SK-N-SH (cell line): ENCODE measurements at regions not wholly inside any gene's neighbourhood (a gene's known extent, or its start where the extent isn't known, plus 50 kb on each side); places are given as distances from the start of the nearest gene placed in this dataset.

Experiments
- CTCF ChIA-PET: fragments of 300-600, 350-600 bp; formaldehyde crosslinking; extraction: SDS; loops from one replicate; lab custom pipeline; 2021; lab: Yijun Ruan, JAX
- POLR2A ChIA-PET: fragments of 350-600 bp; sonication (Branson Sonifier 250); formaldehyde crosslinking; extraction: SDS; loops from one replicate; lab custom pipeline; 2020; ENCODE audit warnings: antibody characterized with exemption, inconsistent platforms; lab: Yijun Ruan, JAX
- DNase-seq: peaks from one replicate; pipeline ENCODE4 v3.0.0; 2012
- H2AFZ ChIP-seq: fragments of 200-600 bp; sonication (generic); 2 replicates; pipeline ENCODE4 v1.8.1; 2016; ENCODE audit warnings: antibody characterized with exemption, mild to moderate bottlenecking, low read depth
- H3F3A ChIP-seq: fragments of 200-600 bp; sonication (generic); replicated peaks from 2 replicates; pipeline ENCODE3; 2016; ENCODE audit warnings: antibody characterized with exemption, mild to moderate bottlenecking; ENCODE audit not compliant: insufficient read depth
- H3K27ac ChIP-seq, 2 experiments: fragments of 200-500 bp in 1 of 2; fragments of 200-600 bp in 1 of 2; sonication (Bioruptor generic) in 1 of 2; sonication (generic), shearing (Covaris generic) in 1 of 2; 2 replicates each; pipeline versions ENCODE4 v1.5.1 to v1.6.1; 2014 to 2016; ENCODE audit warnings: low read depth in 2 of 2, inconsistent platforms in 1 of 2, low read length in 1 of 2, mild to moderate bottlenecking in 1 of 2, mixed read lengths in 1 of 2
- H3K27me3 ChIP-seq: fragments of 200-600 bp; sonication (generic), shearing (Covaris generic); 2 replicates; pipeline ENCODE4 v1.6.1; 2016; ENCODE audit warnings: mixed run types; ENCODE audit not compliant: insufficient read depth
- H3K36me3 ChIP-seq, 2 experiments: fragments of 200-500 bp in 1 of 2; fragments of 200-600 bp in 1 of 2; sonication (Bioruptor generic) in 1 of 2; sonication (generic) in 1 of 2; replicated peaks in 1 of 2; 2 replicates each; pipeline versions ENCODE3 to v1.5.1; 2014 to 2016; ENCODE audit warnings: low read length in 1 of 2, mild to moderate bottlenecking in 1 of 2; ENCODE audit not compliant: insufficient read depth in 2 of 2, control insufficient read depth in 1 of 2
- H3K4me1 ChIP-seq, 2 experiments: fragments of 200-500 bp in 1 of 2; fragments of 200-600 bp in 1 of 2; sonication (Bioruptor generic) in 1 of 2; sonication (generic), shearing (Covaris generic) in 1 of 2; 2 replicates each; pipeline versions ENCODE4 v1.5.1 to v1.6.1; 2014 to 2016; ENCODE audit warnings: low read depth in 1 of 2, low read length in 1 of 2, mixed run types in 1 of 2; ENCODE audit not compliant: insufficient read depth in 2 of 2, control insufficient read depth in 1 of 2
- H3K4me2 ChIP-seq: fragments of 200-600 bp; sonication (generic), shearing (Covaris generic); 2 replicates; pipeline ENCODE4 v1.6.1; 2017; ENCODE audit warnings: mixed run types
- H3K4me3 ChIP-seq, 2 experiments: fragments of 200-500 bp in 1 of 2; fragments of 200-600 bp in 1 of 2; sonication (Bioruptor generic) in 1 of 2; sonication (generic), shearing (Covaris generic) in 1 of 2; 2 replicates each; pipeline versions ENCODE4 v1.5.1 to v1.8.1; 2014 to 2016; ENCODE audit warnings: low read depth in 2 of 2, inconsistent platforms in 1 of 2, low read length in 1 of 2, mild to moderate bottlenecking in 1 of 2, mixed read lengths in 1 of 2, moderate library complexity in 1 of 2
- H3K79me2 ChIP-seq: fragments of 200-600 bp; sonication (generic); 2 replicates; pipeline ENCODE4 v1.8.1; 2017; ENCODE audit warnings: mild to moderate bottlenecking; ENCODE audit not compliant: insufficient read depth
- H3K9ac ChIP-seq: fragments of 200-600 bp; sonication (generic); 2 replicates; pipeline ENCODE4 v1.6.1; 2017; ENCODE audit warnings: mixed run types
- H3K9me2 ChIP-seq: fragments of 200-600 bp; sonication (generic); 2 replicates; pipeline ENCODE4 v1.6.1; 2017; ENCODE audit warnings: mixed run types
- H3K9me3 ChIP-seq: fragments of 200-600 bp; sonication (generic); 2 replicates; pipeline ENCODE4 v1.6.1; 2017; ENCODE audit warnings: mixed run types, mild to moderate bottlenecking, moderate library complexity
- H4K20me1 ChIP-seq: fragments of 200-600 bp; sonication (generic); 2 replicates; pipeline ENCODE4 v1.6.1; 2017; ENCODE audit warnings: mild to moderate bottlenecking, mixed run types; ENCODE audit not compliant: insufficient read depth
- CHD2 ChIP-seq: fragments of 150-350 bp; IDR thresholded peaks from 2 replicates; pipeline ENCODE4 v1.6.1; 2018; ENCODE audit warnings: low read length; ENCODE audit not compliant: partially characterized antibody
- CTCF ChIP-seq: fragments of 200-600 bp; sonication (generic); IDR thresholded peaks from 2 replicates; pipeline ENCODE4 v1.6.1; 2017; ENCODE audit warnings: antibody characterized with exemption, mild to moderate bottlenecking, moderate library complexity
- ELF1 ChIP-seq: IDR thresholded peaks from 2 replicates; pipeline ENCODE4 v1.4.0; 2012
- GABPA ChIP-seq: IDR thresholded peaks from 2 replicates; pipeline ENCODE4 v1.4.0; 2012; ENCODE audit warnings: low read depth, mild to moderate bottlenecking
- JUND ChIP-seq: IDR thresholded peaks from 2 replicates; pipeline ENCODE4 v1.4.0; 2012
- MEF2A ChIP-seq: IDR thresholded peaks from 2 replicates; pipeline ENCODE4 v1.4.0; 2012; ENCODE audit warnings: low read depth, borderline replicate concordance
- PBX3 ChIP-seq: IDR thresholded peaks from 2 replicates; pipeline ENCODE4; 2012
- TEAD4 ChIP-seq: IDR thresholded peaks from 2 replicates; pipeline ENCODE4 v1.4.0; 2012; ENCODE audit warnings: mild to moderate bottlenecking, borderline replicate concordance; ENCODE audit not compliant: insufficient read depth
- YY1 ChIP-seq: IDR thresholded peaks from 2 replicates; pipeline ENCODE4 v1.4.0; 2012; ENCODE audit warnings: low read depth, mild to moderate bottlenecking
- WGBS: methylation state at CpG from one replicate; pipeline ENCODE4 v1.1.6; 2017; ENCODE audit warnings: low lambda C conversion rate; 5-methylcytosine and 5-hydroxymethylcytosine counted together

- POLR2A ChIA-PET = no interaction called here
- no peak for DNase-seq
- H2AFZ ChIP-seq = no peak overlapping the region
These were observed 223.5 kb upstream of the DAB2 start for GRCh38 chr5:39648085-39648847.

GRCh38 chr5:39640552-39640951 lies 215.8 kb upstream of the DAB2 start:
- H3K4me3 ChIP-seq = no peak overlapping the region
- DNase-seq = no peak
- H3K79me2 ChIP-seq = no peaks in the 10 kb centered on the region
- no peaks in the 10 kb centered on the region for H3K27me3 ChIP-seq
- H3K9ac ChIP-seq = no peak overlapping the region
- H3K27ac ChIP-seq = no peak overlapping the region
- no peaks in the 10 kb centered on the region for H3K4me1 ChIP-seq
- WGBS = 14% methylated on average over 1 of the region's 1 CpG
- H3K9me3 ChIP-seq = no peaks in the 10 kb centered on the region
- ChIA-PET POLR2A (no interaction called here), CTCF (no interaction called here)
- no peak overlapping the region for H2AFZ ChIP-seq
- 0 out of 2 replicates have a peak, but pooled peaks cover 4% of the 10 kb centered on the region for H3K9me2 ChIP-seq
- TF ChIP-seq JUND (no peak), TEAD4 (no peak), ELF1 (no peak), GABPA (no peak), CTCF (no peak), YY1 (no peak), PBX3 (no peak), CHD2 (no peak)
- no peaks in the 10 kb centered on the region for H3K36me3 ChIP-seq
- H3K4me2 ChIP-seq = no peak overlapping the region
- H4K20me1 ChIP-seq = no peaks in the 10 kb centered on the region
- no peaks in the 10 kb centered on the region for H3F3A ChIP-seq

More at GRCh38 chr5:39648085-39648847, 223.5 kb upstream of the DAB2 start:
- no peaks in the 10 kb centered on the region for H3K79me2 ChIP-seq
- H3K27ac ChIP-seq = no peak overlapping the region
- no peaks in the 10 kb centered on the region for H3K4me1 ChIP-seq
- H4K20me1 ChIP-seq = no peaks in the 10 kb centered on the region
- H3K4me3 ChIP-seq = no peak overlapping the region
- CTCF ChIA-PET = no interaction called here
- no peak overlapping the region for H3K9ac ChIP-seq
- TF ChIP-seq PBX3 (no peak), YY1 (no peak), MEF2A (no peak), CHD2 (no peak), GABPA (no peak)
- H3K27me3 ChIP-seq = no peaks in the 10 kb centered on the region
- no peaks in the 10 kb centered on the region for H3F3A ChIP-seq
- no peaks in the 10 kb centered on the region for H3K9me3 ChIP-seq
- no peak overlapping the region for H3K4me2 ChIP-seq
- 13% methylated on average over 3 of the region's 3 CpGs for WGBS
- no peaks in the 10 kb centered on the region for H3K9me2 ChIP-seq
- no peaks in the 10 kb centered on the region for H3K36me3 ChIP-seq
